Stimulated activated CD8-positive, alpha-beta memory T cell treated with anti-CD3 and anti-CD28 coated beads, Interleukin-12 subunit alpha, Interleukin-12 subunit beta, amount 100 ng/mL, for 24 hours (primary cell): ENCODE measurements at regions not wholly inside any gene's neighbourhood (a gene's known extent, or its start where the extent isn't known, plus 50 kb on each side); places are given as distances from the start of the nearest gene placed in this dataset.
"Not testable (repeated sequence)": the region's sequence is repeated elsewhere in the genome, so short reads cannot be mapped to it uniquely, and the experiment has no call there.

Experiments used
- DNase-seq: peaks from one replicate; pipeline ENCODE4 v3.0.0-alpha.2; 2020; ENCODE audit errors: extremely low read depth

DNA sequence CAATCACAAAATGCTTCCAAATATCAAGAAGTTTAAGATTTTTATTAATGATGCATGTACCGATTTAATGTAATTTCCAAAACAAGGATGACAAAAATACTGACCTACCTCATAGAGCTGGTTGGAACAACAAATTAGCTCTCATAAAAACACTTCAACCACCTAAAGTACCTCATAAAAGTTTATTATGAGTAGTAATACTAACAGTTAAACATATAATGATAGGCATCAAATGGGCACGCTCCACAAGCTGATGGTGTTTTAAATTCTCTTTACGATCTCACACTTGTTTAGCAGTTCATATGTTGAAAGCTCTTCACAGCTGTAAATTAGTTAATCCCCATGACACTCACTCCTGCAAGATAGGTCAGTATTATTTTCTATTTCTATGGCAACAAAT, 150.0 kb upstream of the KIF2A start:
- DNase-seq = no peak

GRCh38 chr5:62167561-62168057, 138.4 kb upstream of the KIF2A start:
- DNase-seq = no peak

- DNase-seq = no peak
These were observed 137.3 kb upstream of the KIF2A start for GRCh38 chr5:62168506-62169281.

DNA sequence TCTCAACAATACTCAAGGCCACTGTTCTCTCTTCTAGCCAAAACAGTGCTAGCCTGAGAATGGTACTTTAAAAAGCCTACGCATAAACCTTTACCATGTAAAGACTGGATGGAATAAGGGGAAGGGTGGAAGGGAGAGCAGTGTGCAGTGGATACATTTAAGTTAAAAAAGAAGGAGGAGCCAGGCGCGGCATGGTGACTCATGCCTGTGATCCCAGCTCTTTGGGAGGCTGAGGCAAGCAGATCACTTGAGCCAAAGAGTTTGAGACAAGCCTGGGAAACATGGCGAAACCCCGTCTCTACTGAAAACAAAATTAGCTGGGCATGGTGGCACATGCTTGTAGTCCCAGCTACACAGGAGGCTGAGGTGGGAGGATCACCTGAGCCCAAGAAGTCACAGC, 127.7 kb upstream of the KIF2A start:
- DNase-seq = no peak

- DNase-seq = no peak
These were observed 123.2 kb upstream of the KIF2A start for GRCh38 chr5:62182802-62183201.

- DNase-seq = no peak
These were observed 122.3 kb upstream of the KIF2A start for GRCh38 chr5:62183727-62184126.

- DNase-seq = no peak
These were observed 121.6 kb upstream of the KIF2A start for GRCh38 chr5:62184444-62184843.

GRCh38 chr5:62190173-62190572, 115.8 kb upstream of the KIF2A start:
- DNase-seq = no peak

DNA sequence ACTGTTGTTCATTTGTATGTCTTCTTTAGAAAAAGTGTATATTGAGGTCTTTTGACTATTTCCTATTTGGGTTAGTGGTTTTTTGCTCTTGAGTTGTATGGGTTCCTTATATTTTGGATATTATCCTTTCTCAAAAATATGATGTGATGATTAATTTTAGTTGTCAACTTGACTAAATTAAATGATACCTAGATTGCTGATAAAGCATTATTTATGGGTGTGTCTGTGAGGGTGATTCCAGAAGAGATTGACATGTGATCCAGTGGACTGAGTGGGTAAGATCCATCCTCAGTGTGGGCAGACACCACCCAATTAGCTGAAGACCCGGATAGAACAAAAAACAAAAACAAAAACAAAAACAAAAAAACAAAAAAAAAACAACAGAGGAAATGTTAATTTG, 115.1 kb upstream of the KIF2A start:
- no peak for DNase-seq

DNA sequence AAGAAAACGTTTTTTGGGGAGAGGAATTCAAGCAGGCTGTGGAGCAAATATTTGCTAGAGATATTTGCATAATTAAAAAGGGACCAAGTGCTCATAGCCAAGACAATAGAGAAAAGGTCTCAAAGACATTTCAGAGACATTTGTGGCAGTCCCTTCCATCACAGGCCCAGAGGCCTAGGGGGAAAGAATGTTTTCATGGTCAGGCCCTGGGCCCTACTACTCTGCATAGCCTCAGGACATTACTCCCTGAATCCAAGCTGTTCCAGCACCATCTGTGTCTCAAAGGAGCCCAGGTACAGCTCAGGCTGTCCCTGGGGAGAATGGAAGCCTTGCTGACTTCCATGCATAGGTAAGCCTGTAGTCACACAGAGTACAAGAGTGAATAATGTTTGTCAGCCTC, 113.0 kb upstream of the KIF2A start:
- no peak for DNase-seq

GRCh38 chr5:62196532-62196931, 109.5 kb upstream of the KIF2A start:
- not testable (repeated sequence) for DNase-seq

DNA sequence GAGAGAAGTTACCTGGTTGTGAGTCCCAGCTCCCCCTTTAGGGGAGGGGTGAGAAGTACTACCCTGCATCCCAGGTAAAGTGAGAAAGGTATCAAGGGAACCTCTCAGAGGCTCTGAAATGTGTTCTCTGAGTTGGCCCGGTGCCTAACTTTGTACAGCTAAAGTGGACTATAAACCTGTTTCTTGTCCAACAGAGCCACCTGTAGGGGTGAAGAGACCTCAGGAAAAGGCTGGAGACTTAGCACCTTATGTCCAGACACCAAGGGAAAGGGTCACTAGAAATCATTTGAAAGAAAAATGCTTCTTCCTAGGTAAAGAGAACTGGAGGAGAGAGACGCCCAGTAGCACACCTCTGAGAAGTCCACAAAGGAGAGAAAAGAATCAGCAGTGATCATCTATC, 108.3 kb upstream of the KIF2A start:
- DNase-seq = no peak

GRCh38 chr5:62198421-62198820, 107.6 kb upstream of the KIF2A start:
- no peak for DNase-seq

- DNase-seq = no peak
These were observed 106.0 kb upstream of the KIF2A start for GRCh38 chr5:62199792-62200716.

- DNase-seq = no peak
These were observed 99.7 kb upstream of the KIF2A start for GRCh38 chr5:62206150-62206829.

DNA sequence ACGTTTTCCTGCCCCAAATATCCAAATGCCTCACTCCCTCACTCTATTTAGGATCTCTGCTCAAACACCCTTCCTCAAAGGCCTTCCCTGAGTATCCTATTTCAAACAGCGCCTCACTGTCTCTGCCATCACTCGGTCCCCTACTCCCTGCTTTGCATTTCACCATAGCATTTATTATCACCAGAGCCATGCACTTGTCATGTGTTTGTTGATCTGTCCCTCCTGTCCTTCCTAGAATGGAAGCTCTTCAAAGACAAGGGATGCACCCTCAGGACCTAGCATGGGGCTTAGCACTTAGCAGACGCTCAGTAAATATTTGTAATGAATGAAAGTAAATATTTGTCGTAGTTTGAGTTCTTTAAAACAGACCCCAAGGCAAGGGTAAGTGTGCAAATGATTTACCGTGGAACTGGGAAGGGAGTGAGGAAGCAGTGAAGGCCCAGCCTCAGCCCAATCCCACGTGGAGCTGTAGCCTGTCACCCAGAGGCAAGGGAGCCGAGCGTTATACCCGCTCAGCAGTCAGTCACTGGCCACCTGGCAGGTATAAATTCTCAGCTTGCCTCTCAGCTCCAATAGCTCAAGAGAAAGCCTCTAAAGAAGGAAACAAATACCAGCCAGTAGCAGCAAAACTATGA, 97.7 kb upstream of the KIF2A start:
- DNase-seq = no peak

DNA sequence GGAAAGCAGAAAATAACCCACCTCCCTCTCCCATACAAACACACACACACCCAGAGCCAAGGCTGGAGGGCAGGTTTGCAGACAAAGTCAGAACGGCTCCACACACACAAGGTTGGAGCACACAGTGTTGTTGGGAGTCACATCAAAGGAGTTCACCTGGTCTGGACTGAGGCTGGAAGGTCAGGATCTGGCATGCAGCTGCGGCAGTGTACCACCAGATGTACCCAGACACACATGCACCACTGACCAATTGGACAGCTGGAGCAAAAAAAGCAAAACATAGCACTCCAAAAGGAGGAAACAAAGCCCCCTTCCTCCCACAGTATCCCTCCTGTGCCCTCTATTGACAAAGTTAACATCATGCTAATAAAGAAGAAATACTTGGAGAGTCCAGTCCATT, 94.6 kb upstream of the KIF2A start:
- DNase-seq = no peak

- no peak for DNase-seq
These were observed 93.4 kb upstream of the KIF2A start for GRCh38 chr5:62212648-62213047.

DNA sequence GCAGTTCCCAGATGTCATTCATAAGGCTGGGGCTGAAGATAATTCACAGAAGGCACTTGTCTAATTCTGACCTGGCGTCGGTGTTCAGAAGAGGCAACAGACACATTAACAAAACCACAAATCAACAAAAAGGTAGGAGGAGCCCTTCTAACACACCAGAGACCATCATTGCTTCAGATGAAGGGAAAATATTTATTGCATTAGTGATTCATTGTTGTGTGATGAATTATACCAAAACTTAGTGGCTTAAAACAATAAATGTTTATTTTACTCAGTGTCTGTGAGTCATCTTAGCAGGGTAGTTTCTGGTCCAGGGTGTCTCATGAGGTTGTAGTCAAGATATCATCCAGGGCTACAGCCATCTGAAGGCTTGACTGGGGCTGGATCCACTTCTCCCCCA, 91.3 kb upstream of the KIF2A start:
- DNase-seq = no peak

GRCh38 chr5:62216603-62217002, 89.4 kb upstream of the KIF2A start:
- not testable (repeated sequence) for DNase-seq

- not testable (repeated sequence) for DNase-seq
These were observed 88.9 kb upstream of the KIF2A start for GRCh38 chr5:62217095-62217494.

- DNase-seq = not testable (repeated sequence)
These were observed 87.1 kb upstream of the KIF2A start for GRCh38 chr5:62218860-62219259.
